Stomach (tissue), 8 donors: ENCODE measurements at regions not wholly inside any gene's neighbourhood (a gene's known extent, or its start where the extent isn't known, plus 50 kb on each side); places are given as distances from the start of the nearest gene placed in this dataset.

Experiments used
- DNase-seq, 2 donors: peaks; one replicate each; pipeline versions ENCODE4 v3.0.0 to v3.0.0-alpha.2; 2013 to 2019
- H3K27ac ChIP-seq, 5 donors: fragments of 200-600 bp in 4 of 5; sonication (generic) in 4 of 5; one replicate each; pipeline ENCODE4 v1.5.1; 2013 to 2019; ENCODE audit warnings: mild to moderate bottlenecking in 1 of 5, moderate library complexity in 1 of 5
- H3K27me3 ChIP-seq, 3 donors: fragments of 200-600 bp; sonication (generic); one replicate each; pipeline ENCODE4 v1.5.1; 2017 to 2019; ENCODE audit warnings: mixed run types in 1 of 3
- H3K36me3 ChIP-seq, 4 donors: fragments of 200-600 bp; sonication (generic); 1 replicate in 3 of 4; 2 replicates in 1 of 4; pipeline ENCODE4 v1.5.1; 2016 to 2019
- H3K4me1 ChIP-seq, 4 donors: fragments of 200-600 bp; sonication (generic); one replicate each; pipeline ENCODE4 v1.5.1; 2016 to 2019
- H3K4me3 ChIP-seq, 4 donors: fragments of 200-600 bp; sonication (generic) in 3 of 4; one replicate each; pipeline ENCODE4 v1.5.1; 2016 to 2019; ENCODE audit warnings: mild to moderate bottlenecking in 1 of 4
- H3K9me3 ChIP-seq, 4 donors: fragments of 200-600 bp; sonication (generic); one replicate each; pipeline ENCODE4 v1.5.1; 2016 to 2019
- CTCF ChIP-seq, 7 experiments: fragments of 450-650 bp in 4 of 7; fragments of 200-600 bp in 3 of 7; sonication (generic) in 3 of 7; IDR thresholded peaks; one replicate each; pipeline ENCODE4 v1.5.1; 2016 to 2019; ENCODE audit warnings: antibody characterized with exemption in 7 of 7, control low read depth in 2 of 7, mild to moderate bottlenecking in 1 of 7
- EP300 ChIP-seq: sonication (generic); formaldehyde crosslinking; IDR thresholded peaks from one replicate; pipeline ENCODE4 v1.6.1; 2017; ENCODE audit warnings: antibody characterized with exemption
- POLR2A ChIP-seq, 4 donors: fragments of 450-650 bp; IDR thresholded peaks; one replicate each; pipeline ENCODE4 v1.6.1; 2016; ENCODE audit warnings: antibody characterized with exemption in 4 of 4, control low read depth in 2 of 4, mild to moderate bottlenecking in 1 of 4, moderate library complexity in 1 of 4
- POLR2AphosphoS5 ChIP-seq, 3 donors: sonication (generic); formaldehyde crosslinking; IDR thresholded peaks; one replicate each; pipeline ENCODE4 v1.6.1; 2016; ENCODE audit warnings: antibody characterized with exemption in 3 of 3
- WGBS, 5 donors: extraction: QIAGEN DNeasy Blood & Tissue Kit in 3 of 5; methylation state at CpG; one replicate each; pipeline versions ENCODE4 v1.1.5 to v1.1.7; 2013 to 2018; 5-methylcytosine and 5-hydroxymethylcytosine counted together
- intact Hi-C: fragments of 100-400 bp; cut with DNase I; formaldehyde crosslinking; loops from one replicate; pipeline ENCODE4 v1.15.1; 2023; ENCODE audit warnings: low total_unique reads
- donor health status: healthy with polysubstance abuse.
- donor health status: Bipolar disorder and iron deficiency.
- donor health status: healthy.

GRCh38 chr2:240211598-240212424 lies 71.4 kb upstream of the OTOS start:
- Histone ChIP-seq H3K4me1 (no peaks in the 10 kb centered on the region), H3K4me3 (no peak overlapping the region), H3K9me3 (peaks cover 0 to 7% (median 2%) of the 10 kb centered on the region in 4 donors), H3K27me3 (peaks cover 0 to 47% (median 0%) of the 10 kb centered on the region in 3 donors), H3K27ac (no peak overlapping the region), H3K36me3 (no peaks in the 10 kb centered on the region)
- intact Hi-C loops: no loop called here
- DNase-seq: no peak
- WGBS, 5 donors: 79 to 85% (median 83%) methylated on average over 11 to 17 of the region's 17 CpGs
- TF ChIP-seq POLR2AphosphoS5 (IDR thresholded peaks at IDR 0.05): no peak
- no peak for TF ChIP-seq CTCF (IDR thresholded peaks at IDR 0.05)
- TF ChIP-seq EP300: no peak
- TF ChIP-seq POLR2A (IDR thresholded peaks at IDR 0.05): no peak

GRCh38 chr2:240212425-240213225 lies 72.2 kb upstream of the OTOS start:
- intact Hi-C loops: no loop called here
- Histone ChIP-seq H3K4me3 (no peak overlapping the region), H3K4me1 (no peaks in the 10 kb centered on the region), H3K36me3 (no peaks in the 10 kb centered on the region), H3K9me3 (peaks cover 0 to 1% (median under 1%) of the 10 kb centered on the region in 4 donors), H3K27me3 (peaks cover 0 to 47% (median 0%) of the 10 kb centered on the region in 3 donors), H3K27ac (no peak overlapping the region)
- TF ChIP-seq EP300: no peak
- no peak for TF ChIP-seq POLR2A (IDR thresholded peaks at IDR 0.05)
- no peak for TF ChIP-seq POLR2AphosphoS5 (IDR thresholded peaks at IDR 0.05)
- no peak for TF ChIP-seq CTCF (IDR thresholded peaks at IDR 0.05)
- DNase-seq: no peak
- 84 to 89% (median 86%) methylated on average over 10 to 17 of the region's 17 CpGs for WGBS, 5 donors

GRCh38 chr2:240213226-240213475 lies 72.7 kb upstream of the OTOS start:
- Histone ChIP-seq H3K27ac (no peak overlapping the region), H3K27me3 (peaks cover 0 to 46% (median 0%) of the 10 kb centered on the region in 3 donors), H3K36me3 (no peaks in the 10 kb centered on the region), H3K4me1 (no peaks in the 10 kb centered on the region), H3K9me3 (no peaks in the 10 kb centered on the region), H3K4me3 (no peak overlapping the region)
- no peak for DNase-seq
- TF ChIP-seq CTCF (IDR thresholded peaks at IDR 0.05) (no peak), EP300 (no peak), POLR2A (IDR thresholded peaks at IDR 0.05) (no peak), POLR2AphosphoS5 (IDR thresholded peaks at IDR 0.05) (no peak)
- intact Hi-C loops: no loop called here
- WGBS, 5 donors: 90 to 93% (median 91%) methylated on average over 6 of the region's 6 CpGs

- peaks cover 0 to 40% (median 0%) of the 10 kb centered on the region in 3 donors for H3K27me3 ChIP-seq
- DNase-seq: no peak
- intact Hi-C loops: no loop called here
These were observed 73.3 kb upstream of the OTOS start for GRCh38 chr2:240213476-240214421.

More at GRCh38 chr2:240213476-240214421, 73.3 kb upstream of the OTOS start:
- H3K4me3 ChIP-seq: no peak overlapping the region
- no peaks in the 10 kb centered on the region for H3K36me3 ChIP-seq
- 69 to 80% (median 74%) methylated on average over 18 to 22 of the region's 22 CpGs for WGBS, 5 donors
- no peaks in the 10 kb centered on the region for H3K9me3 ChIP-seq
- TF ChIP-seq POLR2AphosphoS5 (IDR thresholded peaks at IDR 0.05) (no peak), CTCF (IDR thresholded peaks at IDR 0.05) (no peak), EP300 (no peak), POLR2A (IDR thresholded peaks at IDR 0.05) (no peak)
- H3K4me1 ChIP-seq: no peaks in the 10 kb centered on the region
- H3K27ac ChIP-seq: no peak overlapping the region
